Mammary epithelial cell (primary cell): ENCODE measurements at regions not wholly inside any gene's neighbourhood (a gene's known extent, or its start where the extent isn't known, plus 50 kb on each side); places are given as distances from the start of the nearest gene placed in this dataset.

Experiments used
- CTCF ChIP-seq, 2 donors: IDR thresholded peaks in 1 of 2; conservative IDR thresholded peaks in 1 of 2; 2 replicates each; pipeline ENCODE4 v1.5.1; 2011 to 2012; ENCODE audit warnings: inconsistent platforms in 2 of 2, low read length in 2 of 2, mild to moderate bottlenecking in 2 of 2, control low read depth in 1 of 2, low read depth in 1 of 2; ENCODE audit not compliant: insufficient read depth in 1 of 2; ENCODE audit errors: extremely low read depth in 1 of 2
- EZH2 ChIP-seq: IDR thresholded peaks from 2 replicates; pipeline ENCODE4 v1.6.1; 2012; ENCODE audit warnings: low read length, inconsistent platforms, borderline replicate concordance

DNA sequence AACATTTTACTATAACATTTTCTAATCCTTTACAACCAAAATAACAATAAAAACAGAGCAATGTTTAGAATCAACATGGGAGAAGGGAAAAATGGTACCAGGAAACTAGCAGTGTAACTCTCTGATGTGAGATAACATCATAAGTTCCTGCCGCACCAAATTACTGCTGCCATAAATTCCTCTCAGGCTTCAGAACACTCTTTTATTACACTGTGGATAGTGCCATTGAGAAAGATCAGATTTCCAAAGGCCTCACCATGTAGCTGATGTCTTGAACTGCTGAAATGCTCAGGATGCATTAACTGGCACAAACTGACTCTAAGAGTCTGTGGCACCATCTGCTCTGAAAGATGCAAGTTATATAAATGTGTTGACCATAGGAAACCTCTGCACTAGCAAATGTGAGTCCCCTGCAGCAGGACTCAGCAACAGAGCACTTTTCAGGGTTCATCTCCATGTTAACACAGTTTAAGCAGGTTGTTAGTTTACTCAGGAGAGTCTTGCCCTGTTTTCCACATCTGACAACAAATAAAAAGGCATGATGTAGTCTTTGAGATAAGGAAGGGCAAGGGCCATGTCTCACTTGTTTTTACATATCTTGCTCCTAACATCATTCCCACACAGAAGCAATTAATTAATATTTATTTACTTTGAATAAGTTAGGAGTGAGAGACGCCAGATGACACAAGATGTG is 218.1 kb downstream of the CETN3 start:
- TF ChIP-seq CTCF (conservative IDR thresholded peaks at IDR 0.05 in 1 of 2, IDR thresholded peaks at IDR 0.05 in 1 of 2; ENCODE audit: extremely low read depth in 1 of 2, insufficient read depth in 1 of 2, low read depth in 1 of 2, low read length in 2 of 2) (no peak), EZH2 (no peak)
